GM12875 (cell line): ENCODE measurements at regions not wholly inside any gene's neighbourhood (a gene's known extent, or its start where the extent isn't known, plus 50 kb on each side); places are given as distances from the start of the nearest gene placed in this dataset.

Experiments used
- H3K4me3 ChIP-seq: one replicate; pipeline ENCODE4 v1.5.1; 2011; ENCODE audit warnings: low read depth, low read length, control low read depth
- CTCF ChIP-seq: IDR thresholded peaks from 2 replicates; pipeline ENCODE4 v1.5.1; 2011; ENCODE audit warnings: low read depth, mild to moderate bottlenecking, control low read depth, inconsistent platforms, low read length, moderate library complexity, borderline replicate concordance; ENCODE audit not compliant: insufficient read depth

GRCh38 chr7:124432009-124432578 lies 333.5 kb downstream of the GPR37 start:
- no peak overlapping the region for H3K4me3 ChIP-seq
- TF ChIP-seq CTCF = no peak

DNA sequence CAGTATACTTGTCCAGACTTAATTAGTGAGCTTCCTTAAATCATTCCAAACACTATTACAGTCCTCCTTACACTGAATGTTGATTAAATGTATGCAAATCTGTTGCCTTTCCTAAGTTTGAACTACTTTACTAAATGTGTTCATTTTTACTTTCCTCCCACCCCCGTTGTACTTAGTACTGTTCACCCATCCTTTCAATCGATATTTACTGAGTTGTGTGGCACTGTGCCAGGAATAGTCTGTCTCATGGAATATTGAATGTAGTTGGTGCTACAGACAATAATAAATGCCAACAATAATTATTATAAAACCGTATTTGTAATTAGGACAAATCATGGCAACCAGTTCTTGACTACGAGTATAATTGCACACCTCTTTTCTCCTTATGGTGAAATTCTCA lies 335.7 kb downstream of the GPR37 start:
- TF ChIP-seq CTCF = no peak
- H3K4me3 ChIP-seq = no peak overlapping the region

GRCh38 chr7:124428781-124429180 lies 336.8 kb downstream of the GPR37 start:
- no peak for TF ChIP-seq CTCF

GRCh38 chr7:124426621-124427020 lies 339.0 kb downstream of the GPR37 start:
- H3K4me3 ChIP-seq = no peak overlapping the region
- no peak for TF ChIP-seq CTCF

More at GRCh38 chr7:124428781-124429180, 336.8 kb downstream of the GPR37 start:
- H3K4me3 ChIP-seq = no peak overlapping the region

DNA sequence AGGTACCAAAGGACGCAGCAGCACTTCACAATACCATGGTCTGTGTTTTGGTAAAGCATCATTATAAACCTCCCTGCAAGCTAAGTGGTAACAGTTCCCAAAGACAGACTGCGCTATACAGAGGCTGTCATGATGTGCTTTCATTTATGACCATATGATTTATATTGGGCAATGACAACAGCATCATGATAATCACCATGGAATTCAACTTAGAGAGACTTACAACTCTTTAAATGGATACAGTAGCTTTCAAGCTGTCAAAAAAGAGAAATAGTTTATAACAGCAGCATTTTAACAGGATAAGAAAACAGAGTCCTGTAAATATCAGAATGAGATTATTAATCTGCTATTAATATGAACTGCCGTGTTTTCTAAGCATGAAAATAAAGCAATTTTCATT lies 341.7 kb downstream of the GPR37 start:
- no peak overlapping the region for H3K4me3 ChIP-seq
- TF ChIP-seq CTCF = no peak

DNA sequence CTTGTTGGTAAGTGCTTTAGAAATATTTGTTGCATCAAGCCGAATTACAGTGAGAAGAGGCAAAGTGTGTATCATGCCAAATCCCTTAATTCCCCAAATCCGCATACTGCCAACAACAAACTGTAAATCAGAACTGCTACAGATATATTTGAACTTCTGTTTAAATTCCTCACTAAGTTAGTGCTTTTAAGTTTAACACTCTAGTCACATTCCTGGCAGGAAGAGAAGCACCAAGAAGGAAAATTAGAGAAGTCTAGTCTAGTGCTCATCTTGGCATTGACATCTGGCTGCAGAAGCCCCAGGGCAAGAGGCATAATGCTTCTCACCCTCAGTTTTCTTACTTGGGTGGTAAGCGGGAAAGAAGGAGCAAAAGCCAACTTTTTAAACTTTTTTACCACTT lies 343.5 kb downstream of the GPR37 start:
- H3K4me3 ChIP-seq = no peak overlapping the region
- TF ChIP-seq CTCF = no peak

DNA sequence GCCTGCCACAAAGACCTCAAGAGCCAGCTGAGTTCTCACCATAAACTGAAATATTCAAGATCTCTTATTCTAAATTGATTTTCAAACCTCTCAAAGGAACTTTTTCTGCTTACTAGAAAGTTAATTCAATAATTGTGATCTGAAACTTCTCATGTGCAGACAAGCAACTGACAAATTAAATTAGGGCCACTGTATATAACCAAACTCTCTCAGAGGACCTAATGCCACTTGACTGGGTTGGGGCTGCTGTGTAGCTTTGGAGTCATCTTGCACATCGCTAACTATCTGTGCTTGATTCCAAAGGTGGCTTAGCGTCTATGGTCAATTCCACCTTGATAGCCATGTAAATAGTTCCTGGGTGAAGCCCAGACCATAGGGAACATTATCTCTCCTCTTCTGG lies 345.2 kb downstream of the GPR37 start:
- no peak for TF ChIP-seq CTCF
- no peak overlapping the region for H3K4me3 ChIP-seq
